Activated CD8-positive, alpha-beta T cell treated with anti-CD3 and anti-CD28 coated beads for 36 hours (primary cell): ENCODE measurements at regions not wholly inside any gene's neighbourhood (a gene's known extent, or its start where the extent isn't known, plus 50 kb on each side); places are given as distances from the start of the nearest gene placed in this dataset.

Experiments used
- ATAC-seq: fragments of 200-7000 bp; cut with Tn5 transposase; one replicate; pipeline ENCODE4 v1.10.0; 2021; ENCODE audit warnings: mild to moderate bottlenecking, moderate library complexity
- CTCF ChIA-PET: fragments of 350-600 bp; sonication (Branson Sonifier 250); formaldehyde crosslinking; loops from one replicate; lab custom pipeline; 2021; ENCODE audit warnings: antibody characterized with exemption; lab: Charles Lee
- POLR2A ChIA-PET: fragments of 350-600 bp; sonication (Branson Sonifier 250); formaldehyde crosslinking; loops from one replicate; lab custom pipeline; 2021; ENCODE audit warnings: antibody characterized with exemption; lab: Charles Lee
- DNase-seq: peaks from one replicate; pipeline ENCODE4 v3.0.0-alpha.2; 2020
- H3K27ac Mint-ChIP-seq: one replicate; pipeline ENCODE4 v1.8.0; 2021; ENCODE audit warnings: mild to moderate bottlenecking, mixed read lengths
- H3K27me3 Mint-ChIP-seq: one replicate; pipeline ENCODE4 v1.8.0; 2021; ENCODE audit warnings: mixed read lengths
- H3K36me3 Mint-ChIP-seq: one replicate; pipeline ENCODE4 v1.8.0; 2021; ENCODE audit warnings: low read depth, mixed read lengths
- H3K4me1 Mint-ChIP-seq: one replicate; pipeline ENCODE4 v1.8.0; 2021; ENCODE audit warnings: low read depth, mixed read lengths
- H3K4me3 Mint-ChIP-seq: one replicate; pipeline ENCODE4 v1.8.0; 2021; ENCODE audit warnings: mild to moderate bottlenecking, moderate library complexity, mixed read lengths
- H3K9me3 Mint-ChIP-seq: one replicate; pipeline ENCODE4 v1.8.0; 2021; ENCODE audit warnings: mixed read lengths
- intact Hi-C: fragments of 100-400 bp; cut with micrococcal nuclease; formaldehyde crosslinking; loops from one replicate; pipeline ENCODE4 v1.10.0; 2022
- TF ChIP-seq, protein P1 (sequence below): fragments of 200-600 bp; IDR thresholded peaks from one replicate; pipeline ENCODE4 v1.8.0; 2022; ENCODE audit warnings: antibody characterized with exemption, mild to moderate bottlenecking

DNA sequence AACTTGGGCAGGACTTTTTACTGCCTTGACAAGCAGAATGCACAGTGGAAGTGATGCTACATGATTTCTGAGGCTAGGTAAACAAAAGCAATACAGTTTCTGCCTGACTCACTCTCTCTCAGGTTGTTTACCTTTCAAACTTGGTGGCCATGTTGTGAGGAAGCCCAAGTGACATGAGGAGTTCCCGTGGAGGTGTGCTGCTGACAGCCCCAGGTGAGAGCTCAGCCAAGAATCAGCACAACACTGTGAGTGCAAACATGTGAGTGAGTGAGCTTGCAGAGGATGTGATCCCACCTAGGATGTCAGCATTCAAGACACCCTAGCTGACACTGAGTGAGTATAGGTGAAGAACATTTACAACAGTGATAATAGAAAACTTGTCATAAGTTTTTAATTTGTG lies 71.1 kb upstream of the IFNAR2 start:
- Mint-ChIP-seq H3K4me3 (no peak overlapping the region), H3K27ac (no peak overlapping the region), H3K27me3 (peaks cover 5% of the 10 kb centered on the region), H3K9me3 (peaks cover 6% of the 10 kb centered on the region), H3K4me1 (no peaks in the 10 kb centered on the region), H3K36me3 (no peaks in the 10 kb centered on the region)
- ChIA-PET POLR2A (no interaction called here), CTCF (no interaction called here)
- TF ChIP-seq, protein P1, sequence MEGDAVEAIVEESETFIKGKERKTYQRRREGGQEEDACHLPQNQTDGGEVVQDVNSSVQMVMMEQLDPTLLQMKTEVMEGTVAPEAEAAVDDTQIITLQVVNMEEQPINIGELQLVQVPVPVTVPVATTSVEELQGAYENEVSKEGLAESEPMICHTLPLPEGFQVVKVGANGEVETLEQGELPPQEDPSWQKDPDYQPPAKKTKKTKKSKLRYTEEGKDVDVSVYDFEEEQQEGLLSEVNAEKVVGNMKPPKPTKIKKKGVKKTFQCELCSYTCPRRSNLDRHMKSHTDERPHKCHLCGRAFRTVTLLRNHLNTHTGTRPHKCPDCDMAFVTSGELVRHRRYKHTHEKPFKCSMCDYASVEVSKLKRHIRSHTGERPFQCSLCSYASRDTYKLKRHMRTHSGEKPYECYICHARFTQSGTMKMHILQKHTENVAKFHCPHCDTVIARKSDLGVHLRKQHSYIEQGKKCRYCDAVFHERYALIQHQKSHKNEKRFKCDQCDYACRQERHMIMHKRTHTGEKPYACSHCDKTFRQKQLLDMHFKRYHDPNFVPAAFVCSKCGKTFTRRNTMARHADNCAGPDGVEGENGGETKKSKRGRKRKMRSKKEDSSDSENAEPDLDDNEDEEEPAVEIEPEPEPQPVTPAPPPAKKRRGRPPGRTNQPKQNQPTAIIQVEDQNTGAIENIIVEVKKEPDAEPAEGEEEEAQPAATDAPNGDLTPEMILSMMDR: no peak
- intact Hi-C loops: no loop called here
- DNase-seq (no peak), ATAC-seq (no peak)

DNA sequence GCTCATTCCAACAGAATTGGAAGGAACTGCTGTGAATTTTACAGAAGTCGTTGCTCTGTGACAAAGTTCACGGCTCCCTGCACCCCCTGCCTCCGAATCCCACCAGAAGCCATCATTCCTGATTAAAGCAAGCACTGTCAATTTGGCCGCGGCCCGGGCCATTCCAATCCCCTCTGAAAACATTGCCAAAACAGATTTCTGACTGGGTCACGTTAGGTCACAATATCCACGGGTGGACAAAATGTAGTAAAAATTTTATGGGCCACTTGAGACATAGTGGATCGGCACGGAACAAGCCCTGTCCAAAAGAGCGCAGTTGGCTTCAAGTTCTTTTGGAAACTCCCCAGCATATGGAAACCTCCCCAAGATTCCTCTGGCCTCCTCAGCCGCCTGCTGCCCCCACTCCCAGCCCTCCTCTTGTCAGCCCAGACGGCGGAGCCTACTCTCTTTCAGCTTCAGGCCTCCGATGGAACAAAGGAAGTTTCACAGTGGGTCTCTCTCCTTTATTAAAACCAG lies 67.2 kb upstream of the IFNAR2 start:
- intact Hi-C loops: loop anchor here (10.0 kb wide), 1 partner anchor 58 kb away; no protein-coding TSS in a partner anchor
- ChIA-PET CTCF (interaction anchor here (0.9 kb wide), 1 partner anchor 35 kb away, joined by 3 read pairs; no protein-coding TSS in a partner anchor), POLR2A (no interaction called here)
- Mint-ChIP-seq H3K27ac (no peak overlapping the region), H3K4me3 (no peak overlapping the region), H3K36me3 (no peaks in the 10 kb centered on the region), H3K4me1 (no peaks in the 10 kb centered on the region), H3K9me3 (peaks cover 6% of the 10 kb centered on the region), H3K27me3 (peaks cover 8% of the 10 kb centered on the region)
- DNase-seq: no peak
- no peak for ATAC-seq
- TF ChIP-seq, protein P1: no peak

DNA sequence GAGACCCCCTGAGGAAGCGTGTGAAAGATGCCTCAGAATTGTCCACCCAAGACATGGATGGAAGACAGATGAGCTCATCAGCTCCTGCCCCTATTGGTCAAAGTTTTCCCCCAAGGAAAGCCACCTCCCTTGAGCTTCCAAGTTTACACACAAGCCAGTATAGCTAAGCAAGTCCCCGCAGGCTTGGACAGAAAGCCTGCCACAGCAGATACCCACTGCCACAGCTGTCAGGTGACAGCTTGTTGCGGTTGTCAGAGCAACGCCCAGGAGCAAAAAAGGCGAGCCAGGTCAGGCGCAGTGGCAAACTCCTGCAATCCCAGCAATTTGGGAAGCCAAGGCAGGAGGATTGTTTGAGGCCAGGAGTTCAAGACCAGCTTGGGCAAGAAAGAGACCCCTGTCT lies 60.9 kb upstream of the IFNAR2 start:
- ATAC-seq: no peak
- intact Hi-C loops: loop anchor here (10.0 kb wide), 1 partner anchor 64 kb away; no protein-coding TSS in a partner anchor
- H3K27me3 Mint-ChIP-seq: peaks cover 11% of the 10 kb centered on the region
- no peaks in the 10 kb centered on the region for H3K4me1 Mint-ChIP-seq
- CTCF ChIA-PET: interaction anchor here (1.3 kb wide), 1 partner anchor 8 kb away, joined by 3 read pairs; no protein-coding TSS in a partner anchor
- POLR2A ChIA-PET: interaction anchor here (0.6 kb wide), 1 partner anchor 28 kb away, joined by 3 read pairs; no protein-coding TSS in a partner anchor
- H3K4me3 Mint-ChIP-seq: no peak overlapping the region
- H3K9me3 Mint-ChIP-seq: no peaks in the 10 kb centered on the region
- DNase-seq: no peak
- no peak overlapping the region for H3K27ac Mint-ChIP-seq
- no peaks in the 10 kb centered on the region for H3K36me3 Mint-ChIP-seq
- TF ChIP-seq, protein P1: no peak

DNA sequence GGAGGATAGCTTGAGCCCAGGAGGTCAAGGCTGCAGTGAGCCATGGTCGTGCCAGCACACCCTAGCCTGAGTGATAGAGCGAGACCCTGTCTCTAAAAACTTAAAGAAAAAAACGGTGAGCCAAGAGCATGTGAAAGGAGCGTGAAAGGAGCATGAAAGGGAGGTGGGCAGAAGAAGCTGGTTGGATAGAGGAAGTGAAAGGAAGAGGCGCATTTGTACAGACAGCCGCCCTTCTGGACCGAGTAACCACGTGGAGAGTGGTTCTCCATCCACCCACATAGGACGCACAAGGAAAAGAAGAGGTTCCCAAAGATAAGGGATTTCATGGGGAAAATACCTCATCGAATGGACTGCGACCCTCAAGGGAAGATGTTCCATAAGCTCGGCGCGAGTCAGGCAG lies 60.4 kb upstream of the IFNAR2 start:
- H3K27me3 Mint-ChIP-seq: peaks cover 11% of the 10 kb centered on the region
- DNase-seq (no peak), ATAC-seq (no peak)
- intact Hi-C loops: loop anchor here (10.0 kb wide), 1 partner anchor 65 kb away; no protein-coding TSS in a partner anchor
- H3K9me3 Mint-ChIP-seq: no peaks in the 10 kb centered on the region
- TF ChIP-seq, protein P1: no peak
- H3K4me1 Mint-ChIP-seq: no peaks in the 10 kb centered on the region
- CTCF ChIA-PET: no interaction called here
- H3K27ac Mint-ChIP-seq: no peak overlapping the region
- H3K4me3 Mint-ChIP-seq: no peak overlapping the region
- POLR2A ChIA-PET: no interaction called here
- no peaks in the 10 kb centered on the region for H3K36me3 Mint-ChIP-seq

DNA sequence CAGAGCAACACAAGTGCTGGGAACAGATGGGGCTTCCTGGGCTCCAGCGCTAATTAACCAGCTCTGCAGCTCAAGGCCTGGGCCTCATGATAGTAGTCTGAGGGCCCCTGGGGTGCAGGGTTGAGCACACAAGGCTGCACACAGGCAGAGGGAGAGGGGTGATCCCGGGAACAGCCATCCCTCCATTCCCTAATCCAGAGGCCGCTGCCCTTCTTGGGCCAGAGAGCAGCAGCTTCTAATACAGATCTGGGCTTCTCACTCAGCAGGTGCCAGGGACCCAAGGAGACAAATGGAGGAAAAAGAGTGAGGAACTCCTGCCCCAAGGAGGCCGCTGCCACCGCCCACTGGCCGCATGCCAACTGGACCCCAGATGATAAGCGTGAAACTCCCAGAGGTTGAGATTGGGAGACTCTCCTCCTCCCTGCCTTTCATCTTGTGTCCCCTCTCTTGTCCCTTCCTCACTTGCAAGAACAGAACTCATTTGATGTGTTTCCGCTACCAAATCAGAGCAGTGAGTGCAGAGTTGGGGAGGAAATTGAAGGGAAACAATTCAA lies 58.0 kb upstream of the IFNAR2 start:
- ATAC-seq: no peak
- Mint-ChIP-seq H3K27me3 (peaks cover 7% of the 10 kb centered on the region), H3K4me3 (no peak overlapping the region), H3K36me3 (no peaks in the 10 kb centered on the region), H3K9me3 (no peaks in the 10 kb centered on the region), H3K4me1 (no peaks in the 10 kb centered on the region), H3K27ac (no peak overlapping the region)
- ChIA-PET CTCF (interaction anchor here (0.8 kb wide), 1 partner anchor 231 kb away, joined by 3 read pairs; no protein-coding TSS in a partner anchor), POLR2A (no interaction called here)
- TF ChIP-seq, protein P1: no peak
- DNase-seq: no peak
- intact Hi-C loops: no loop called here
